ENCODE measurements at regions not wholly inside any gene's neighbourhood (a gene's known extent, or its start where the extent isn't known, plus 50 kb on each side); places are given as distances from the start of the nearest gene placed in this dataset.
"Not testable (repeated sequence)": the region's sequence is repeated elsewhere in the genome, so short reads cannot be mapped to it uniquely, and the experiment has no call there.

DNA sequence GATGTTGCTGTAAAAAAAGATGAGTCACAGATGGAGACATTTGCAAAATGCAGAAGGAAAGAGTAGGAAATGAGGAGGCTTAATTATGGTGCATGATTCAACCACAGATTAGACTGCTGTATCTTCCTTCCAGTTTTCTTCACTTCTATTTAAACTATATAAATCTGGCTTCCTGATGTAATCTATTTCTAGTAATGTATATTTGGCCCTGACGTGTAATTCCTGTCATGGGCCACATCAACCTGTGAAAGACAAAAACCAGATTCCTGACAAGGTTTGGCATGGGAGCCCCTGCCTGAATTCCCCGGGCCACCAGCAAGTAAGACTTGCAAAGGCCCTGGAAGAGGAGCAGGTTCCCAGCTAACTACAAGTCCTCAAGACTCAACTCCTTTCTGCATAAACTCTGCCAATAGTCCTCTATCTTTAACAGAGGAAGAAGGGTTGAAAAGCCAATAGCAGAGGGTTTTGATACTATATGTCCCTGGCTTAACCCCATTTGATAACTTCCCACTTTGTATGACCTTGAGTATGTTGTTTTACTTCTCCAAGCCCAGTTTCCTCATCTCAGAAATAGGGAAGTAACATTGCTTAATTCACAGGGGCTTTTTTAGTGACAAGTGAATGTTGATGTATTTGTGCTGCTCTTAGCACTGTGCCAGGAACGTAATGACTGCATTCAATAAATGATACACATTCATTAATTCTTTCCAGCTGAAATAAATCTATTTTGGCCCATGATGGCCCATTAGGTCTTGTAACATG is 172.7 kb downstream of the SPRY2 start:
- DNase-seq = no peak

DNA sequence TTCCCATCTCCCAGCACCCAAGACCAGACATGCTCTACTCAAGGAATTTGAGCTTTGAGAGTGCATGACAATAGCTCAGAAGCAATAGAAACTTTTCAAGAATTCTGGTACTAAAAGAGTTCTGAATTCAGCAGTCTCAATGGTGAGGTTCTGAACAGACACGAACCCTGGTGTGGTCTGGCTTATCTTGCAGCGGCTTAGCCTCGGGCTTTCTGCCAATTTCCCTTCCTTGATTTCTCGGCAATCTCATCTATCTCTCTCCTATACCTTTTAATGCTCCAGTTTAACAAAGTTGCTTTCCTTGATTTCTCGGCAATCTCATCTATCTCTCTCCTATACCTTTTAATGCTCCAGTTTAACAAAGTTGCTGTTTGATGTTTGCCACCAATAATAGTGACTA is 174.6 kb downstream of the SPRY2 start:
- DNase-seq = no peak

DNA sequence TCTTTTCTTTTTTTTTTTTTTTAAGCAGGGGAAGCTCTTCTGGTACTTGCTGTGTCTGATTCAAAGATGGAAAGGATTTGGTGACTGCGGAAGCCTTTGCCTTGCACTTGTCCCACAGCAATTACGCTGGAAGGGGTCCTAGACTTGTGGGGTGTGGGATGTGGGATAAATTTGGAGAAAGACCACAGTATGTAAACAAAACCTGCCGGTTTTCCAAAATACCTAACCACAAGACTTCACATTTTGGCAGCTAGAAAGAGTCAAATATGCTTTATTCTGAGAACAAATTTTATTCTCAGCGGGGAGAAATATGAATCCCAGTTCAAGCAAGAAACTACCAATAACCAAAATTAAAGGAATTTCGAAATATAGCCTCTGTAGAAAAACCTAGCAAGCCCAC is 176.5 kb downstream of the SPRY2 start:
- DNase-seq = no peak

DNA sequence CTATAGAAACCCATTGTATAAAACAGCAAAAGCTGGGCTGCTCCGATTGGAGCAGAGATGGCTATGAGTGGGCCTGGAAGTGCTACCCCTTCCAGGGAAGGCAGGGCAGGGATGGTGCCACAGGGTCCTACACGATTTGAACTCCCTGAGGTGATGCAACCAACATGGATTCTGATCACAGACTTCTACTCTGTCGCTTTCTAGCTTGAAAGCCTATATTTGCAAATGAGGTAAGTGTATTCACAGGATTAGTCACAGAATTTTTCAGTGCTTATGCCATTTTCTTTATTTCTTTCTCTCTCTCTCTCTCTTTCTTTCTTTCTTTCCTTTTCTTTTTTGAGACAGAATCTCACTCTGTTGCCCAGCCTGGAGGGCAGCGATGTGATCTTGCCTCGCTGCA is 179.0 kb downstream of the SPRY2 start:
- no peak for DNase-seq

DNA sequence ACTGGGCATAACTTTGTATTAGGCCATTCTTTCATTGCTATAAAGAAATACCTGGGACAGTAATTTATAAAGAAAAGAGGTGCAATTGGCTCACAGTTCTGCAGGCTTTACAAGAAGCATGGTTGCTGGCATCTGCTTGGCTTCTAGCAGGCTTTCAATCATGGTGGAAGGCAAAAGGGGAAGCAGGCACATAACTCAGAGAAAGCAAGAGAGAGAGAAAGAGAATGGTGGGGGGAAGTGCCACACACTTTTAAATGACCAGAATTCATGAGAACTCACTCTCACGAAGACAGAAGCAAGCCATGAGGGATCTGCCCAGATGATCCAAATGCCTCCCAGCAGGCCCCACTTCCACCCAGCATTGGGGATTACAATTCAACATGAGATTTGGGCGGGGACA is 179.7 kb downstream of the SPRY2 start:
- no peak for DNase-seq

DNA sequence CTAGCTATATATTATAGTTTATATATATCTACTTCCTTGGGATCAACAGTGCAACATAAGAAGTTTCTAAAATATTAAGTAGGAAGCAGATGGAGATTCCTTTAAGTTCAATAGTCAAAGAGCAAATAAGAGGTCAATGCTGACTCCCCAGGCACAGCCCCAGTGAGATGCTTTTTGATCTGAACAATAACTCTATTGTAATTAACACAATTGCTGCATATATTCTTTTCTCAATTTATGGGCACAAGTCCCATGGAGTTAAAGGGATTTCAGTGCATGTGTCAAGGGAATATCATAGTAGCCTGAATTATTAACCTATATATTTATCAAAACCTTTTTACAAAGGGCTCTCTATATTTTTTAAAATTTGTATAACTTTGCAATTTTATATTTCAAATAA is 180.8 kb downstream of the SPRY2 start:
- DNase-seq = no peak

DNA sequence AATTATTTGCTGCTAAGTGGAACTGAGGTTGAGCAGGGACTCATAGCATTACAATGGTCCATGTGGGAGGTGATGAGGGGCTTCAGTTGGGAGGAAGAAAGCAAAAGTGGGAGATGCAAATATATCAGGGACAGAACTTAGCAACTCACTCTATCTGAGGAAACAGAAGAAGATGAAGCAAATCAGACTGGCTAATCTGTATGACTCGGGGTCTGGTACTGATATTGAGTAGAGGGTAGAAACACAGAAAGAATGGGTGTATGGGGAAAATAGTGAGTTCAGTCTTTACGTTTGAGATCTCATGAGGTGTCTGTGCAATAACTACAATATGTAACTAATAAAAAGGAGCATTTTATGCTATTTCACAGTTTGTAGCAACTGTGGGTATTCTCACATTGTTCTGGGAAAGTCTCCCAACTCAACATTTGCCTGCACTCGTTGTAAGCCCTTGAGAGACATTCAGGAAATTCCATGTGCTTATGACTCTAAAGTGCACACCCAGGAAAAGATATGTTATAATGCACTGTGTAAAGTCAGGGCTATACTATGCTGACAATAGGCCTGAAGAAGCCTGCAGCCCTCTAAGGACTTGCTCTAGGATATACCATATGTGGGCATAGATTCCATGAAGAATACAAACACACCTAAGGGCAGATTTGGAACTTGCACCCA is 183.5 kb downstream of the SPRY2 start:
- DNase-seq = no peak

DNA sequence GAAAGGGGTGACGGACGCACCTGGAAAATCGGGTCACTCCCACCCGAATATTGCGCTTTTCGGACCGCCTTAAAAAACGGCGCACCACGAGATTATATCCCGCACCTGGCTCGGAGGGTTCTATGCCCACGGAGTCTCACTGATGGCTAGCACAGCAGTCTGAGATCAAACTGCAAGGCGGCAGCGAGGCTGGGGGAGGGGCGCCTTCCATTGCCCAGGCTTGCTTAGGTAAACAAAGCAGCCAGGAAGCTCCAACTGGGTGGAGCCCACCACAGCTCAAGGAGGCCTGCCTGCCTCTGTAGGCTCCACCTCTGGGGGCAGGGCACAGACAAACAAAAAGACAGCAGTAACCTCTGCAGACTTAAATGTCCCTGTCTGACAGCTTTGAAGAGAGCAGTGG is 188.8 kb downstream of the SPRY2 start:
- not testable (repeated sequence) for DNase-seq

DNA sequence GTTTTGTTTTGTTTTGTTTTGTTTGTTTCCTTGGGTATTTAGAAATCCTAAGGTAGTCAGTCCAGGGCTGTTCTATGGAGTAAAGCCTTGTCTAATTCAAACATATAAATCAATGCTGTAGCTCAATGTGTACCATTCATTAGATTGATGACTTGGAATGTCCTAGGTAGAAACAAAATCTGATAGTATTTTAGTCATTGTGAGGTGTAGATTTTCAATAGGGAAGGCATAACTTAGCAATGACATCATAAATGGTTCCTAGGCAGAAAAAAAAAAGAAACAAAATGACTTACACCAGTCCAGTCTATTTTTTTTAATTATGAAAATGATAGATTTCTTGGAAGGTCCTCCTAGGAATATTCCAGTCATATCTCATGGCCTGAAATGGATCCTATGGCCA is 189.9 kb downstream of the SPRY2 start:
- DNase-seq = no peak

DNA sequence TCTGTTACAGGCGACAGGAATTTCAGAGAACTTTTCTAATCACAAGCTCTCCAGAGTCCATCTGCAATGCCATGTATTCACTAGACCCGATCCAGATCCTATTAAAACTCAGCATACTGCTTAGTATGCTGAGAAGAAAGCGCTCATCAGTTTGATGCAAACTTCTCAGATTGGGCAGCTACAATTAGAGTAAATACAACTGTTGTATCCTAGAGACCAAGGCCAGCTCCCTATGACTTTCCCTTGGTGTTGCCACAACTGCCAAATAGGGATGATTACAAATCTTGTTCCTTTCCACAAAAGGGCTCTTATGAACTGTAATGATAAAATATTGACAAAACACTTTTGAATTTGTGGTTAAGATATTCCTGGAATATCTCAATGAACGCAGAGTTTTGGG is 191.2 kb downstream of the SPRY2 start:
- no peak for DNase-seq

DNA sequence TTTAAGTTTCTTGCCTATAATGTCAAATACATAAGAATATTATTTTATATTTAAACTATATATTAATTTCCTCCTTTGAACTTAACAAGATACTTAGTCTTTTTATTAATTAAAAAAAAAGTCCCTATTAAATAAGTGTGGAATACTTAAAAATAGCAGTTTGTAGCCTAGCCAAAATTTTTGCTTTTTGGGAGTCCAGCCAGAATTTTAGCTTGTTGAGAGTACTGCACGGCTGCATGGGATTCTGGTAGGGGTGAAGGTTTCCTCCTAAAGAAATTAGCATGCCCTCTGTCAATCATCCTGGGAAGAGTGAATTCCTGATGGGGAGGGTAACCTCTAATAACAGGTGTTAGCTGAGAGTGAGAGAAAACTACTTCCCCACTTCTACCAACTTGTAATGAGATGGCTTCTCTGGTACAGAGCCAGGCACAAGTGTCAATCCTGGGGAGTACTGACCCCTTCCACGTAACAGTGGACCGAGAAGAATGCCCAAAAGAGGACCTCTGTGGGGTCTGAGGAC is 195.7 kb downstream of the SPRY2 start:
- DNase-seq = no peak

DNA sequence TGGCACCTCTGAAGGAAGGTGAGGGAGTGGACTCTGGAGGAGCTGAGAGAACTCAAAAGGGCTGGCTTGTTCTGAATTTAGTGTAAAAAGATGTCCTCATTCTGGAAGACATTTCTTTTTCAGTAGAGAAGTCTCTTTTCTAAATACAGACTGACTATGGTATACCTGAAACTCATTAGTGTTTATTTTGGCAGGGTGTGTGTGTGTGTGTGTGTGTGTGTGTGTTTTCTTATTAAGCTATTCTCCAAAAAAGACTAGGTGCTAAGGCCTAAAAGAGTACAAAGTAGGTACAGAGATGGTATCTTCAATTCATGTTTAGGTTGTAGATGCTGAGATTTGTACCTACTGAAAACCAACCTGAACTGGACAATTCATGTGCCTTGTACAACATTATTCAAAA is 196.4 kb downstream of the SPRY2 start:
- DNase-seq = no peak

DNA sequence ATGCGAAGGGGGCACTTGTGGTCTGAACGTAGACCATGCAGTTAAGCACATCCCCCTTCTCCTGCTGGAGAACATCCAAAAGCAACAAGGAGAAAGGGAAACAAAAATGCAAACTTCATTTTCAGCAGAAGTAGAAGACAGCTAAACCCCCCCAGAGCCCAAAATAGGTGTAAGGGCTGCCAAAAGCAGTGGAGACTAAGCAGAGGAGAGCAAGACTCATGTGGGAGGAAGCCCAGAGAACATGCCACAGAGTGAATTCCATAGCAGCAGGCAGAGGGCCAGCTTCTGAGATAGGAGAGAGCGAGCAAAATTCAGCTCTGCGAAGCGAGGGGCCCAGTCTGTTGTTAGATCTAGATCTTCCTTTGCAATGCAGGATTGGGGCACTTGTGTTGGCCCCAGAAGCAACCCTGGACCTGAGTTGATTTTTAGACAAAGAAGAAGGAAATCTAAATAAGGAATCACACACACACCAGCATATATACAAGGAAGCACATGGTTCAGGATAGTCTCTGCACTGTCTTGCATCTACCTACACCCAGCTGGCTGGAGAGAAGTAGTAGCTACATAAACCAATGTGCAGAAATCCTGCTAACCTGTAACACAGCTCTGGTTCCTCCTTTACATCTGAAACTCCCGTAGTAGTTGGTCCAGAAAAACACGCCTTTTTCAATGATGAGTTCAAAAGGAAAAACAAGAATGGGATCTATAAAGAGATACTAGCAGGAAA is 199.6 kb downstream of the SPRY2 start:
- DNase-seq = no peak

DNA sequence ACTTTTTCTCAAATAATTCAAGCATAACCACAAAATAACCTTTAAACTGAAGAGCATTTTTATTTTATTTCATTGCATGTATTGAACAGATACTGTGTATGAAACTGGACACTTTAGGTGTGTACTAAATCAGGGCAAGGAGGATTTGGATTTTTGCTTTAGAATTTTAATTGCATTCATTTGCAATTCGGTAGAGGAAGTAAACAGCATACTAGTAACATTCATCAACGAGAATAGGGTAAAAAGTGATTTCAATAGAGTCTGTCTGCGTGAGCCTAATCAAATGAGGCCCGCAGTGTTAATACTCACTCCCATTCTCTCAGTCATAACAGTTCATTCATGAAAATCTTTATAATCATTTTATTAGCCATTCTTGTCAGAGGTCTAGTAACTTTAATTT is 200.2 kb downstream of the SPRY2 start:
- no peak for DNase-seq

DNA sequence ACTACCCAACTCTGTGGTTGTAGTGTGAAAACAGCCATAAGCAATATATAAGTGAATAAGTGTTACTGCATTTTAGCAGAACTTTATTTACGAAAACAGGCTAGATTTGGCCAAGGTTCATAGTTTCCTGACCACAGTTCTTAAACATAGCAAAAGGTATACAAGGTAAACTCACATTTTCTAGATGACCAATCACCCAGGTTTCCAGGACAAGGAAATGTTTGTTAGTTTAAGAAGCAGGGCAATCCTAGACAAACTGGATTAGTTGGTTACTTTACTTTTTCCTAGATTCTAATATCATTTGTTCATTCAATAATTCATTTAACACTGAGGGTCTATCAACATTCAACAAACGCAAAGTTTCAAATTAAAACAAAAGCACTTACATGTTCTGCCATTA is 201.7 kb downstream of the SPRY2 start:
- DNase-seq = no peak

DNA sequence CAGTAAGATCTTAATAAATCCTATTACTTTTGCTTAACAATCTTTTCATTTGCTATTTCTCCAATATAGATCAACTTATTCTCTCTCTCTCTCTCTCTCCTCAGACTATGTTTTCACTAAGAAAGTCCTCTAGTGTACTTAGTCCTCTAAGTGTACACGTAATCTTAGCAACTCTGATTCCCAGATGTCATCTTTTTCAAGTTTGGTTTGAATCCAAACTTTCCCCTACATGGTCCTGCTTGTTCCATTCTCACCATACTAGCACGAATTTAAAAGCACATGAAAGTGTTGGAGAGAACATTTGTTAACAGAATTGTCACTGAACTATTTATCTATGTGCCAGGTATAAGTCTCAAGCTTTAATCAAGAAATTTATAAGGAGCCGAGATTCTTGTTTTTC is 202.9 kb downstream of the SPRY2 start:
- no peak for DNase-seq

DNA sequence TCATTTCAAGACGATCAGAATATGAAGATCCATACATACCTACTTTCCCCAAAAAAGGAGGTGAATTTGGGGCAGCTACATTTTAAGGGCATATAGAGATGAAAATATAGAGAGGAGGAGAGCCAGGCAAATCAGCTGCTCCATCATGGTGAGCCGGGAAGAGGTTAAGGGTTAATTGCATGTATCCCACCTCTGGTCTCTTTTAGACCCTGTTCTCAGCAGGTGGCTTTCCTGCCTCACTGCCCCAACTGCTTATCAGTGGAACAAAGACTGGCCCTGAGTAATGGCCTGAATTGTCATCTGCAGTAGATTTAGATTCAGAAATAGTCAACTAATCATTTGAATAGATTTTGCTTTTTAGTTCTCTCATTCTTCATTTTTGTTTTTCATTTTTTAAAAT is 206.6 kb downstream of the SPRY2 start:
- no peak for DNase-seq

DNA sequence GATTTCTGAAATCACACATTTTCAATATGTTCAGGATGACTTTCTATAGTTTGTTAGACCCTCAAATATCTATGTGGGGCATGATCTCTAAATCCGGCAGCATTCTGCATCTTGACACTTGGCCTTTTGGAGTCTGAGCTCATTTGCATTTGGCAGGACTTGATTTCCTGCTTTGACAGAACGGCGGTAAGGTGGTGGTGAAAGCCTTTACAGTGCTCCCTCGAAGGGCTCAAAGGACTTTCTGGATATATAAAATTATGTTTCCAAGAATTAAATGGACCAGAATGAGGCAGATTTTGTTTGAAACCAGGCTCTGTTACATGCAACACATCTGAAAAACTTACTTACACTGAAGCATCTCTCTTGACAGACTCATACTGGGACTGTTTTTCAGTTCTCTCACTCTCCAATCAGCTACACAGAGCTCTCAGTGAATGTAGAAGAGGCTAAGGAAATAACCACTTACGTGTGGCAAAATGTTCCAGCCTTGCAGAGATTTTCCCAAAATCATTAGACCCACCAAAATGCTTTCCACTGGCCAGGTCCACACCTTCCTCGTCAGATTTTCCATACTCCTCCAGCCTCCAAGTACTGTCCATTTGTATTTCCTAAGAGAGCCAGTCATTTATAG is 207.2 kb downstream of the SPRY2 start:
- DNase-seq = no peak

DNA sequence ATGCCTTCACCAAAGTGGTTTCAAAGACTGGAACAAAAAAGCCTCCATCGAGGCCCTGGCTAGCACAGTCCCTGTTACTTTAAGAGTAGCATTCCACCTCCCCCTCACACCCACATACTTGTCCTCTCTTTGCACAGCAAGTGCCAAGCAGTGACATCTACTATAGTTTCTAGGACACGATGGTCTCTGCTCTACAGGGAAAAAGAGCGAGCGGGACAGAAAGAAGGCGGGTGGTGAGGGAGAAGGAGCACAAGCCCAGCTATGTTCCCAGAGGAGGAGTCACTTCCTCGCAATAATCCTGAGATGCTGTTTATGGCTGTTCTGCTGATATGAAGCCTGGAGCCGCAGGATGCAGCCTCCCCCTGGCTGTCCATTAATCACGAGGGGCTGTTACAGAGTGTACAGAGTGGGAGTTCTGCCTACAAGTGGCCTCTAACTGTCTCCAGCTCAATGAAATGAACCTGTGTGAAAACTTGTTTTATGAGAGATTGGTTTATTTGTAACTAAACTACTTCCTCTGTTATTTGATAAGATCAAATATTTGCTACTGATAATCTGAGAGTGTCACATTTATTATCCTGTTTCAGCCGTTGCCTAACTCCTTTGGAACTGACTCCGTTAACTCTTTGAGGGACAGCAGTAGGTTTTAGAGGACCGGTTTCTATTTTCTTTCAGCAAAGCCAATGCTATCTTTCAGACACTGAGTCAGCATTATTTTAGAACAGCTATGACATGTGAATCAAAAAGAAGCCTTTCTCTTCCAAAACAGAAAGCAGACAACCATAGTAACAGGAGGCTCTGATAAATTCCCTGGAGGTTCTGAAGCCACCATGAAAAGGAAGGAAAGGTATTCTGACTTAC is 208.0 kb downstream of the SPRY2 start:
- DNase-seq = no peak

DNA sequence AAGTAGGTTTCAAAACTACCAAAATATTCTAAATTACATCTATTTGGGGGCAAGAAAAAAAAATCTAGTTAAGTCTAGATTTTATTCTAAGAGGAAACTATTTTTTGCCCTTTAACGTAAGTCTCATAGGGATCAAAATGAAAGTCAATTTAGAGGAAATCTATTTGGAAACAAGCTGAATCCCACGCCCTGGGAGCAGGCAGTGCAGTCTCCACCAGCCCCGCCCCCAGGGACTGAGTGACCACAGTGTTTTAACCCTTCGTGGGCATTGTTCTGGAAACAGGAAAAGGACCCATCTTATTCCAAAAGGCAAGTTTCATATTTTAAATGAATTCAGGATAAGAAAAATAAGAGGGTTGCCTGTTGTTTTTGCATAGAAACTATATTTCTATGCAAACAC is 209.7 kb downstream of the SPRY2 start:
- no peak for DNase-seq

DNA sequence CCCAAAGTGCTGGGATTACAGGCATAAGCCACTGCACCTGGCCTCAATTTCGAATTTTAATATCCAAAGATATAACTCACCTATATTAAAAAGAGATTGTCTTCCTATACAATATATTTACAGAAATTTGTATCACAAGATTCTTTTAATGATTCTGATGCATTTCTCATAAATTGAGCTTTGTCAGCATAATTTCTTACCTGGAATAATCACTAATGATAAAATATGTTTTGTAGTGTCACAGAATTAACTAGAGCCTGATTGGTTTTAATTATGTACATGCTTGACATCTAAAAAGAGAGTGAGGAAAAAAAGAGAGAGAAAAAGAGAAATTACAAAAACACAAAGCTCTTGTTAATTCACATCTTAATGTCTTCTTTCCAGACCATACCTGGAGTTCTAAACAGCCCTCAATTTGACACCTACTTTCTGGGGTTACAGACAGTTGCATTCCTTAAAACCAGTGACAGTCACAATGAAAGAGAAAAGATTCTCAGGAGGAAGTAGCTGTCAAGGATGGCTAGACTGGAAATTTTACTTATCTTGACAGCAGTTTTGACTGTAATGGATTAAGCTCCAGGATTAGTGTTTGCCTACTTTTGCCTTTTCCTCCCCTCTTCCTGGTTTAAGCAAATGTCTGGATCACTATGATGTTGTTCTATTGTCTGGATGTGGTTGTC is 214.4 kb downstream of the SPRY2 start:
- no peak for DNase-seq

DNA sequence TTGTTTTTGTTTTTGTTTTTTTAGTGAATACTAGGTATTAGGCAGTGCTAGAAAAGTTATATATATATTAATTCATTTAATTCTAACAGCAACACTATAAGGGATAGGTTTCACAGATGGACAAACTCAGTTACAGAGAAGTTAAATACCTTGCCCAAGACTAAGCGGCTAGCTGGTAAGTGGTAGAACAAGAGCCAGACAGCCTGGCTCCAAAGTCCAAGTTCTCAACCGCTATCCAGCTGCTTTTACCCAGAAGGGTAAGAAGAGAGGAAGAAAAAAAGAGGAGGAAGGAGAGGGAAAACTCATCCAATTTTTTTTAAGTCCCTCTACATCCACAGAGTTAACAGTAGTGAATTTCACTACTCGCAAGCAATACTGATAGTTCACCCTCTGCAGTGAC is 217.0 kb downstream of the SPRY2 start:
- no peak for DNase-seq
